Jurkat, Clone E6-1 (cell line): ENCODE measurements at regions not wholly inside any gene's neighbourhood (a gene's known extent, or its start where the extent isn't known, plus 50 kb on each side); places are given as distances from the start of the nearest gene placed in this dataset.

Experiments used
- DNase-seq: peaks from one replicate; pipeline ENCODE4 v3.0.0-alpha.2; 2011; ENCODE audit warnings: low read depth, low spot score
- H3K4me3 ChIP-seq: 2 replicates; pipeline ENCODE4 v1.5.1; 2011; ENCODE audit warnings: mild to moderate bottlenecking, low read length, control low read depth, moderate library complexity

- no peak for DNase-seq
- no peak overlapping the region for H3K4me3 ChIP-seq
Observed at GRCh38 chr3:163016251-163016650, 1519.6 kb downstream of the OTOL1 start.

- DNase-seq, result no peak
- H3K4me3 ChIP-seq, result no peak overlapping the region
Observed at GRCh38 chr3:163018067-163018466, 1521.5 kb downstream of the OTOL1 start.

GRCh38 chr3:163018664-163019063, 1522.1 kb downstream of the OTOL1 start:
- no peak for DNase-seq
- no peak overlapping the region for H3K4me3 ChIP-seq

- H3K4me3 ChIP-seq, result no peak overlapping the region
- DNase-seq, result no peak
Observed at GRCh38 chr3:163019260-163019659, 1522.7 kb downstream of the OTOL1 start.

GRCh38 chr3:163033652-163034051, 1537.0 kb downstream of the OTOL1 start:
- no peak for DNase-seq
- H3K4me3 ChIP-seq, result no peak overlapping the region

- DNase-seq, result peak; percentile 1
- H3K4me3 ChIP-seq, result no peak overlapping the region
Observed at GRCh38 chr3:163039636-163040035, 1543.0 kb downstream of the OTOL1 start.

- no peak overlapping the region for H3K4me3 ChIP-seq
- no peak for DNase-seq
Observed at GRCh38 chr3:163043074-163043473, 1546.5 kb downstream of the OTOL1 start.

GRCh38 chr3:163045945-163046344, 1549.3 kb downstream of the OTOL1 start:
- no peak for DNase-seq
- H3K4me3 ChIP-seq, result no peak overlapping the region

GRCh38 chr3:163048881-163049280, 1552.3 kb downstream of the OTOL1 start:
- DNase-seq, result no peak

GRCh38 chr3:163056874-163057497, 1560.4 kb downstream of the OTOL1 start:
- DNase-seq, result peak; percentile 40
- H3K4me3 ChIP-seq, result no peak overlapping the region

More at GRCh38 chr3:163048881-163049280, 1552.3 kb downstream of the OTOL1 start:
- H3K4me3 ChIP-seq, result no peak overlapping the region

- no peak overlapping the region for H3K4me3 ChIP-seq
- DNase-seq, result no peak
Observed at GRCh38 chr3:163058031-163058854, 1561.6 kb downstream of the OTOL1 start.

- H3K4me3 ChIP-seq, result no peak overlapping the region
- no peak for DNase-seq
Observed at GRCh38 chr3:163071713-163072112, 1575.1 kb downstream of the OTOL1 start.
